WTC11 (cell line): ENCODE measurements at regions not wholly inside any gene's neighbourhood (a gene's known extent, or its start where the extent isn't known, plus 50 kb on each side); places are given as distances from the start of the nearest gene placed in this dataset.

Experiments
- CTCF ChIP-seq: fragments of 200-600 bp; IDR thresholded peaks from 2 replicates; pipeline ENCODE4 v1.8.0; 2022; ENCODE audit warnings: antibody characterized with exemption
- KAT7 ChIP-seq: sonication (generic); formaldehyde crosslinking; IDR thresholded peaks from 2 replicates; pipeline ENCODE4 v1.8.1; 2023; ENCODE audit warnings: missing genetic modification reagents, mild to moderate bottlenecking, borderline replicate concordance
- NR1H2 ChIP-seq: sonication (generic); formaldehyde crosslinking; IDR thresholded peaks from 2 replicates; pipeline ENCODE4 v1.9.0; 2021; ENCODE audit warnings: mild to moderate bottlenecking, moderate library complexity, missing genetic modification reagents
- RORB ChIP-seq: fragments of 250-450 bp; sonication (Bioruptor Pico); IDR thresholded peaks from 2 replicates; pipeline ENCODE4 v1.9.0; 2021; ENCODE audit warnings: mild to moderate bottlenecking
- USF2 ChIP-seq: sonication (generic); formaldehyde crosslinking; IDR thresholded peaks from 2 replicates; pipeline ENCODE4 v1.8.1; 2023; ENCODE audit warnings: mild to moderate bottlenecking, missing genetic modification reagents, moderate library complexity
- ZNF416 ChIP-seq: fragments of 250-450 bp; sonication (Bioruptor Pico); IDR thresholded peaks from 2 replicates; pipeline ENCODE4 v1.9.0; 2021; ENCODE audit warnings: mild to moderate bottlenecking, inconsistent platforms

GRCh38 chr3:28682121-28682520 is 333.5 kb upstream of the AZI2 start:
- TF ChIP-seq RORB = no peak
- no peak for TF ChIP-seq CTCF
- no peak for TF ChIP-seq KAT7 (CRISPR knock-in tag)
- TF ChIP-seq USF2 (CRISPR knock-in tag) = no peak
- TF ChIP-seq ZNF416 (CRISPR knock-in tag) = no peak
- TF ChIP-seq NR1H2 (CRISPR knock-in tag) = no peak
